DOHH2 (cell line): ENCODE measurements at regions not wholly inside any gene's neighbourhood (a gene's known extent, or its start where the extent isn't known, plus 50 kb on each side); places are given as distances from the start of the nearest gene placed in this dataset.

Source experiments
- CTCF ChIP-seq: fragments of 200-600 bp; sonication (generic); IDR thresholded peaks from one replicate; pipeline ENCODE4 v1.5.1; 2014; ENCODE audit warnings: antibody characterized with exemption, mild to moderate bottlenecking, low read depth, low read length; ENCODE audit not compliant: poor library complexity, severe bottlenecking
- EZH2phosphoT487 ChIP-seq: fragments of 200-600 bp; sonication (generic); IDR thresholded peaks from 2 replicates; pipeline ENCODE4 v1.6.1; 2017; ENCODE audit warnings: borderline replicate concordance, mild to moderate bottlenecking, antibody characterized with exemption, low read length, moderate library complexity, mixed read lengths

- TF ChIP-seq CTCF (no peak), EZH2phosphoT487 (no peak)
These were observed 215.2 kb upstream of the ROBO2 start for GRCh38 chr3:76824658-76825240.
